ENCODE measurements at regions not wholly inside any gene's neighbourhood (a gene's known extent, or its start where the extent isn't known, plus 50 kb on each side); places are given as distances from the start of the nearest gene placed in this dataset.

GRCh38 chr14:50047274-50047676 is 69.1 kb downstream of the VCPKMT start:
- TF ChIP-seq CTCF (IDR thresholded peaks at IDR 0.05) (no peak), EZH2 (IDR thresholded peaks at IDR 0.05; ENCODE audit: borderline replicate concordance, insufficient read depth, low read depth, low read length, poor library complexity, severe bottlenecking) (no peak)
